ENCODE measurements at regions not wholly inside any gene's neighbourhood (a gene's known extent, or its start where the extent isn't known, plus 50 kb on each side); places are given as distances from the start of the nearest gene placed in this dataset.
A peak's percentile ranks its signal among the peaks of the same experiment; 100 is the strongest.
"Not testable (repeated sequence)": the region's sequence is repeated elsewhere in the genome, so short reads cannot be mapped to it uniquely, and the experiment has no call there.

- 74 to 90% methylated on average over 4 to 25 of the region's 26 CpGs for WGBS, 2 donors
- no peaks in the 10 kb centered on the region for H3K27me3 ChIP-seq
- TF ChIP-seq CTCF (IDR thresholded peaks at IDR 0.05) (no peak), POLR2A (IDR thresholded peaks at IDR 0.05) (no peak)
- H3K27ac ChIP-seq: no peak overlapping the region
- DNase-seq: no peak
- intact Hi-C loops (cut with DNase I): no loop called here
- H3K4me1 ChIP-seq: peaks cover 0 to 17% of the 10 kb centered on the region in 2 donors
- no peak overlapping the region for H3K4me3 ChIP-seq (replicated peaks in 1 of 3)
- no peaks in the 10 kb centered on the region for H3K36me3 ChIP-seq
- no peaks in the 10 kb centered on the region for H3K9me3 ChIP-seq
Measured at GRCh38 chr9:136604823-136605525, 57.7 kb upstream of the EGFL7 start.

GRCh38 chr9:136603901-136604814 is 58.3 kb upstream of the NOTCH1 start:
- no peak overlapping the region for H3K4me3 ChIP-seq (replicated peaks in 1 of 3)
- TF ChIP-seq CTCF (IDR thresholded peaks at IDR 0.05) (no peak), POLR2A (IDR thresholded peaks at IDR 0.05) (no peak)
- intact Hi-C loops (cut with DNase I): no loop called here
- H3K4me1 ChIP-seq: peaks cover 0 to 17% of the 10 kb centered on the region in 2 donors
- DNase-seq: peak in 1 of 2 donors; percentile 17
- H3K27me3 ChIP-seq: no peaks in the 10 kb centered on the region
- no peaks in the 10 kb centered on the region for H3K9me3 ChIP-seq
- no peak overlapping the region for H3K27ac ChIP-seq
- 42 to 62% methylated on average over 19 to 31 of the region's 33 CpGs for WGBS, 2 donors
- no peaks in the 10 kb centered on the region for H3K36me3 ChIP-seq

- no peak for TF ChIP-seq CTCF (IDR thresholded peaks at IDR 0.05)
- whole genome bisulfite sequencing, 2 donors: 91 to 92% methylated on average over 11 to 12 of the region's 12 CpGs
- intact Hi-C loops (cut with DNase I): no loop called here
- Histone ChIP-seq H3K9me3 (no peaks in the 10 kb centered on the region), H3K27me3 (no peaks in the 10 kb centered on the region), H3K4me3 (replicated peaks in 1 of 3) (no peak overlapping the region), H3K4me1 (peaks cover 0 to 17% of the 10 kb centered on the region in 2 donors), H3K27ac (no peak overlapping the region), H3K36me3 (no peaks in the 10 kb centered on the region)
- no peak for DNase-seq
Measured at GRCh38 chr9:136603216-136603615, 57.4 kb upstream of the NOTCH1 start.

- Histone ChIP-seq H3K36me3 (no peaks in the 10 kb centered on the region), H3K4me1 (peaks cover 0 to 17% of the 10 kb centered on the region in 2 donors), H3K9me3 (no peaks in the 10 kb centered on the region), H3K27me3 (no peaks in the 10 kb centered on the region), H3K4me3 (replicated peaks in 1 of 3) (no peak overlapping the region), H3K27ac (no peak overlapping the region)
- intact Hi-C loops (cut with DNase I): no loop called here
- no peak for DNase-seq
- 69 to 73% methylated on average over 13 to 28 of the region's 28 CpGs for WGBS, 2 donors
- no peak for TF ChIP-seq CTCF (IDR thresholded peaks at IDR 0.05)
- no peak for TF ChIP-seq POLR2A (IDR thresholded peaks at IDR 0.05)
Measured at GRCh38 chr9:136602193-136602885, 56.5 kb upstream of the NOTCH1 start.

GRCh38 chr9:136601250-136601973 is 55.6 kb upstream of the NOTCH1 start:
- H3K27me3 ChIP-seq; DNase-seq; H3K27ac ChIP-seq; H3K36me3 ChIP-seq; H3K9me3 ChIP-seq; intact Hi-C loops (cut with DNase I); H3K4me3 ChIP-seq (replicated peaks in 1 of 3): not testable (repeated sequence)
- H3K4me1 ChIP-seq: peaks cover 0 to 16% of the 10 kb centered on the region in 2 donors
- 88 to 92% methylated on average over 21 to 28 of the region's 31 CpGs for WGBS, 2 donors
